Sigmoid colon (tissue), 4 donors: ENCODE measurements at regions not wholly inside any gene's neighbourhood (a gene's known extent, or its start where the extent isn't known, plus 50 kb on each side); places are given as distances from the start of the nearest gene placed in this dataset.

ENCODE experiments used
- POLR2AphosphoS5 ChIP-seq, 4 donors: sonication (generic); formaldehyde crosslinking; IDR thresholded peaks; one replicate each; pipeline ENCODE4 v1.6.1; 2017; ENCODE audit warnings: antibody characterized with exemption in 4 of 4
- TF ChIP-seq, protein P1 (sequence below), 4 experiments: fragments of 450-650 bp in 3 of 4; fragments of 200-600 bp in 1 of 4; IDR thresholded peaks; one replicate each; pipeline ENCODE4 v1.5.1; 2016 to 2019; ENCODE audit warnings: antibody characterized with exemption in 4 of 4, mild to moderate bottlenecking in 3 of 4, moderate library complexity in 2 of 4

DNA sequence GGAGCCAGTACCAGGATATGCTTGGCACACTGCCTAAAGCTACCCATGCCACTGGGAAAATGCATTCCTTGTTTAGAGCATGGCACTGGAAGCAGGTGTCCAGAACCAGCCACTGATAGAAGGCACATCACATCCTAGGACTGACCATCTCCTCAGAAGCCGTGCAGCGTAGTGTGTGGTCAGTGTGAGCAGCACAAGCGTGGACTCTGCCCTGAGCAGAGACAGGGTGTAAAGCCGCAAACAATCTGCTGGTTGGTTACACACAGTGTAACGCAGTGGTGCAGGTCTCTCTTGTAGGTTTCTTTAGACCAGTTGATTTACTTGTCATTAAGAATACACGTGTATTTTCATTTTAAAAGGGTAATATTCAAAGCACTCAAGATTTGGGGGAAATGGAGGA, 377.8 kb upstream of the HS6ST1 start:
- TF ChIP-seq, protein P1, sequence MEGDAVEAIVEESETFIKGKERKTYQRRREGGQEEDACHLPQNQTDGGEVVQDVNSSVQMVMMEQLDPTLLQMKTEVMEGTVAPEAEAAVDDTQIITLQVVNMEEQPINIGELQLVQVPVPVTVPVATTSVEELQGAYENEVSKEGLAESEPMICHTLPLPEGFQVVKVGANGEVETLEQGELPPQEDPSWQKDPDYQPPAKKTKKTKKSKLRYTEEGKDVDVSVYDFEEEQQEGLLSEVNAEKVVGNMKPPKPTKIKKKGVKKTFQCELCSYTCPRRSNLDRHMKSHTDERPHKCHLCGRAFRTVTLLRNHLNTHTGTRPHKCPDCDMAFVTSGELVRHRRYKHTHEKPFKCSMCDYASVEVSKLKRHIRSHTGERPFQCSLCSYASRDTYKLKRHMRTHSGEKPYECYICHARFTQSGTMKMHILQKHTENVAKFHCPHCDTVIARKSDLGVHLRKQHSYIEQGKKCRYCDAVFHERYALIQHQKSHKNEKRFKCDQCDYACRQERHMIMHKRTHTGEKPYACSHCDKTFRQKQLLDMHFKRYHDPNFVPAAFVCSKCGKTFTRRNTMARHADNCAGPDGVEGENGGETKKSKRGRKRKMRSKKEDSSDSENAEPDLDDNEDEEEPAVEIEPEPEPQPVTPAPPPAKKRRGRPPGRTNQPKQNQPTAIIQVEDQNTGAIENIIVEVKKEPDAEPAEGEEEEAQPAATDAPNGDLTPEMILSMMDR (IDR thresholded peaks at IDR 0.05) = no peak
- no peak for TF ChIP-seq POLR2AphosphoS5 (IDR thresholded peaks at IDR 0.05)
